ENCODE measurements at regions not wholly inside any gene's neighbourhood (a gene's known extent, or its start where the extent isn't known, plus 50 kb on each side); places are given as distances from the start of the nearest gene placed in this dataset.

GRCh38 chr14:59091976-59092375 is 96.5 kb upstream of the DAAM1 start:
- intact Hi-C loops (cut with DNase I) = no loop called here
- ATAC-seq (no peak), DNase-seq (ENCODE audit: missing footprints) (no peak)

GRCh38 chr14:59093902-59094301 is 94.6 kb upstream of the DAAM1 start:
- no peak for ATAC-seq
- intact Hi-C loops (cut with DNase I) = no loop called here
- no peak for DNase-seq (ENCODE audit: missing footprints)

- intact Hi-C loops (cut with DNase I) = no loop called here
- ATAC-seq (no peak), DNase-seq (ENCODE audit: missing footprints) (no peak)
Observed at GRCh38 chr14:59096303-59096702, 92.2 kb upstream of the DAAM1 start.

- DNase-seq (ENCODE audit: missing footprints) (no peak), ATAC-seq (no peak)
- intact Hi-C loops (cut with DNase I) = no loop called here
Observed at GRCh38 chr14:59097681-59098080, 90.8 kb upstream of the DAAM1 start.

- DNase-seq (ENCODE audit: missing footprints) = no peak
- no peak for ATAC-seq
Observed at GRCh38 chr14:59098377-59098776, 90.1 kb upstream of the DAAM1 start.

GRCh38 chr14:59100205-59100604 is 88.3 kb upstream of the DAAM1 start:
- DNase-seq (ENCODE audit: missing footprints) (no peak), ATAC-seq (no peak)
- intact Hi-C loops (cut with DNase I) = no loop called here

More at GRCh38 chr14:59098377-59098776, 90.1 kb upstream of the DAAM1 start:
- intact Hi-C loops (cut with DNase I) = no loop called here

GRCh38 chr14:59101476-59101875 is 87.0 kb upstream of the DAAM1 start:
- no peak for DNase-seq (ENCODE audit: missing footprints)
- intact Hi-C loops (cut with DNase I) = no loop called here
- no peak for ATAC-seq

- ATAC-seq = no peak
- intact Hi-C loops (cut with DNase I) = no loop called here
- no peak for DNase-seq (ENCODE audit: missing footprints)
Observed at GRCh38 chr14:59103396-59103795, 85.1 kb upstream of the DAAM1 start.

- DNase-seq (ENCODE audit: missing footprints) (no peak), ATAC-seq (no peak)
- intact Hi-C loops (cut with DNase I) = no loop called here
Observed at GRCh38 chr14:59107819-59108218, 80.6 kb upstream of the DAAM1 start.

- DNase-seq (ENCODE audit: missing footprints) = no peak
- ATAC-seq = no peak
- intact Hi-C loops (cut with DNase I) = no loop called here
Observed at GRCh38 chr14:59116984-59117415, 71.5 kb upstream of the DAAM1 start.

GRCh38 chr14:59117754-59118528 is 70.5 kb upstream of the DAAM1 start:
- intact Hi-C loops (cut with DNase I) = no loop called here
- ATAC-seq = no peak

GRCh38 chr14:59120921-59121320 is 67.5 kb upstream of the DAAM1 start:
- no peak for DNase-seq (ENCODE audit: missing footprints)
- ATAC-seq = no peak
- intact Hi-C loops (cut with DNase I) = loop anchor here (10.0 kb wide), 1 partner anchor 454 kb away; the partner anchor contains the start of gene CCDC175

More at GRCh38 chr14:59117754-59118528, 70.5 kb upstream of the DAAM1 start:
- DNase-seq (ENCODE audit: missing footprints) = no peak

- DNase-seq (ENCODE audit: missing footprints) (no peak), ATAC-seq (no peak)
- intact Hi-C loops (cut with DNase I) = loop anchor here (10.0 kb wide), 1 partner anchor 451 kb away; the partner anchor contains the start of gene CCDC175
Observed at GRCh38 chr14:59123531-59123930, 64.9 kb upstream of the DAAM1 start.

GRCh38 chr14:59123975-59124374 is 64.5 kb upstream of the DAAM1 start:
- no peak for ATAC-seq
- intact Hi-C loops (cut with DNase I) = loop anchor here (10.0 kb wide), 1 partner anchor 451 kb away; the partner anchor contains the start of gene CCDC175

GRCh38 chr14:59125156-59125555 is 63.3 kb upstream of the DAAM1 start:
- intact Hi-C loops (cut with DNase I) = loop anchor here (10.0 kb wide), 1 partner anchor 450 kb away; the partner anchor contains the start of gene CCDC175
- DNase-seq (ENCODE audit: missing footprints) = no peak
- ATAC-seq = no peak

More at GRCh38 chr14:59123975-59124374, 64.5 kb upstream of the DAAM1 start:
- DNase-seq (ENCODE audit: missing footprints) = no peak

GRCh38 chr14:59126714-59127436 is 61.6 kb upstream of the DAAM1 start:
- no peak for DNase-seq (ENCODE audit: missing footprints)
- intact Hi-C loops (cut with DNase I) = loop anchor here (1.0 to 10.0 kb wide), 2 partner anchors 317 to 448 kb away; partner anchors contain the start of gene CCDC175
- ATAC-seq = peak; percentile 85

- no peak for ATAC-seq
- DNase-seq (ENCODE audit: missing footprints) = no peak
- intact Hi-C loops (cut with DNase I) = loop anchor here (1.0 to 10.0 kb wide), 2 partner anchors 317 to 447 kb away; partner anchors contain the start of gene CCDC175
Observed at GRCh38 chr14:59127437-59127732, 61.1 kb upstream of the DAAM1 start.

GRCh38 chr14:59130462-59130861 is 58.0 kb upstream of the DAAM1 start:
- DNase-seq (ENCODE audit: missing footprints) = no peak
- intact Hi-C loops (cut with DNase I) = loop anchor here (5.0 kb wide), 1 partner anchor 57 kb away; the partner anchor contains the start of gene DAAM1
- ATAC-seq = no peak

GRCh38 chr14:59131938-59132795 is 56.3 kb upstream of the DAAM1 start:
- intact Hi-C loops (cut with DNase I) = loop anchor here (5.0 kb wide), 1 partner anchor 55 kb away; the partner anchor contains the start of gene DAAM1
- DNase-seq (ENCODE audit: missing footprints) = no peak
- ATAC-seq = no peak

Measured in Right ventricle myocardium inferior (tissue), 1 donor.